ENCODE measurements at regions not wholly inside any gene's neighbourhood (a gene's known extent, or its start where the extent isn't known, plus 50 kb on each side); places are given as distances from the start of the nearest gene placed in this dataset.

- H3K4me2 ChIP-seq: no peak overlapping the region
- no peaks in the 10 kb centered on the region for H4K20me1 ChIP-seq
- H3K4me3 ChIP-seq: no peak overlapping the region
- H3K36me3 ChIP-seq: no peaks in the 10 kb centered on the region
- H3K4me1 ChIP-seq: no peaks in the 10 kb centered on the region
- no peak overlapping the region for H3K27ac ChIP-seq
- H3K9me3 ChIP-seq: no peaks in the 10 kb centered on the region
- no peaks in the 10 kb centered on the region for H3K27me3 ChIP-seq
- TF ChIP-seq Cebpa-rat (IDR thresholded peaks at IDR 0.05): no peak
- no peak overlapping the region for H3K9ac ChIP-seq
These were observed 389.9 kb upstream of the PCDH9 start for GRCh38 chr13:67619995-67620380.

- no peak for TF ChIP-seq Cebpa-rat (IDR thresholded peaks at IDR 0.05)
- Histone ChIP-seq H3K4me1 (no peaks in the 10 kb centered on the region), H3K27ac (no peak overlapping the region), H3K4me3 (no peak overlapping the region), H3K36me3 (no peaks in the 10 kb centered on the region), H4K20me1 (no peaks in the 10 kb centered on the region), H3K27me3 (no peaks in the 10 kb centered on the region), H3K9ac (no peak overlapping the region), H3K9me3 (no peaks in the 10 kb centered on the region), H3K4me2 (no peak overlapping the region)
These were observed 389.3 kb upstream of the PCDH9 start for GRCh38 chr13:67619351-67619994.

- Histone ChIP-seq H3K4me1 (no peaks in the 10 kb centered on the region), H3K27me3 (no peaks in the 10 kb centered on the region), H3K36me3 (no peaks in the 10 kb centered on the region), H3K9me3 (no peaks in the 10 kb centered on the region), H3K27ac (no peak overlapping the region), H4K20me1 (no peaks in the 10 kb centered on the region), H3K4me3 (no peak overlapping the region), H3K9ac (no peak overlapping the region), H3K4me2 (no peak overlapping the region)
- no peak for TF ChIP-seq Cebpa-rat (IDR thresholded peaks at IDR 0.05)
These were observed 384.4 kb upstream of the PCDH9 start for GRCh38 chr13:67614579-67614978.

- no peak overlapping the region for H3K27ac ChIP-seq
- no peaks in the 10 kb centered on the region for H4K20me1 ChIP-seq
- H3K9ac ChIP-seq: no peak overlapping the region
- no peaks in the 10 kb centered on the region for H3K4me1 ChIP-seq
- no peak for TF ChIP-seq Cebpa-rat (IDR thresholded peaks at IDR 0.05)
- H3K9me3 ChIP-seq: no peaks in the 10 kb centered on the region
- no peaks in the 10 kb centered on the region for H3K27me3 ChIP-seq
- no peak overlapping the region for H3K4me2 ChIP-seq
- no peak overlapping the region for H3K4me3 ChIP-seq
- no peaks in the 10 kb centered on the region for H3K36me3 ChIP-seq
These were observed 383.9 kb upstream of the PCDH9 start for GRCh38 chr13:67614013-67614412.

DNA sequence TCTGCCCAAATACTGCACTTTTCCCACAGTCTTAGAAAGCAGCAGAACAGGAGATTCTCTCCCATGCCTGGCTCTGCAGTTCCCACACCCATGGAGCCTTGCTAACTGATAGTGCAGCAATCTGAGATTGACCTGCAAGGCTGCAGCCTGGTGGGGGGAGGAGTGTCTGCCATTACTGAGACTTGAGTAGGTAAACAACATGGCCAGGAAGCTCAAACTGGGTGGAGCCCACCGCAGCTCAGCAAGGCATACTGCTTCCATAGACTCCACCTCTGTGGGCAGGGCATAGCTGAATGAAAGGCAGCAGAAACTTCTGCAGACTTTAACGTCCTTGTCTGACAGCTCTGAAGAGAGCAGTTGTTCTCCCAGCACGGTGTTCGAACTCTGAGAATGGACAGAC, 358.5 kb upstream of the PCDH9 start:
- Histone ChIP-seq H3K4me2 (no peak overlapping the region), H3K4me1 (no peaks in the 10 kb centered on the region), H3K4me3 (no peak overlapping the region), H3K27me3 (no peaks in the 10 kb centered on the region), H3K27ac (no peak overlapping the region), H3K36me3 (no peaks in the 10 kb centered on the region), H4K20me1 (no peaks in the 10 kb centered on the region), H3K9me3 (no peaks in the 10 kb centered on the region), H3K9ac (no peak overlapping the region)
- TF ChIP-seq Cebpa-rat (IDR thresholded peaks at IDR 0.05): no peak

DNA sequence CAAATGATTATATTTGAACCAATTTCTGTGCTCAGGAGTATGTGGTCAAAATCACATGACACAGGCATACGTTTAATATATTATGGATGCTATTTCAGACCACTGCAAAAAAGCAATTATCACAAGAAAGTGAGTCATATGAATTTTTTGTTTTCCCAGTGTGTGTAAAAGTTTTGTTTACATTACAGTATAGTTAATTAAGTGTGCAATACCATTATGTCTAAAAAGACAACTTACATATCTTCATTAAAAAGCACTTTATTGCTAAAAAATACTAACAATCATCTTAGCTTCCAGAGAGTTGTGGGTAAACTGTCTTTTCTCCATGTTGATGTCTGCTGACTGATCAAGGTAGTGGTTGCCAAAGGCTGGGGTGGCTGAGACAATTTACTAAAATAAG, 347.2 kb upstream of the PCDH9 start:
- no peaks in the 10 kb centered on the region for H3K36me3 ChIP-seq
- H4K20me1 ChIP-seq: no peaks in the 10 kb centered on the region

GRCh38 chr13:67574320-67575233, 344.4 kb upstream of the PCDH9 start:
- no peaks in the 10 kb centered on the region for H3K36me3 ChIP-seq
- no peaks in the 10 kb centered on the region for H3K9me3 ChIP-seq
- H3K27ac ChIP-seq: no peak overlapping the region
- H3K9ac ChIP-seq: no peak overlapping the region
- no peak for TF ChIP-seq Cebpa-rat (IDR thresholded peaks at IDR 0.05)
- no peak overlapping the region for H3K4me2 ChIP-seq
- no peaks in the 10 kb centered on the region for H3K27me3 ChIP-seq
- no peak overlapping the region for H3K4me3 ChIP-seq
- H4K20me1 ChIP-seq: no peaks in the 10 kb centered on the region
- H3K4me1 ChIP-seq: no peaks in the 10 kb centered on the region

More for the DNA sequence above, 347.2 kb upstream of the PCDH9 start:
- Histone ChIP-seq H3K4me3 (no peak overlapping the region), H3K9me3 (no peaks in the 10 kb centered on the region), H3K9ac (no peak overlapping the region), H3K4me1 (no peaks in the 10 kb centered on the region), H3K27ac (no peak overlapping the region), H3K4me2 (no peak overlapping the region), H3K27me3 (no peaks in the 10 kb centered on the region)
- no peak for TF ChIP-seq Cebpa-rat (IDR thresholded peaks at IDR 0.05)

GRCh38 chr13:67568205-67568604, 338.1 kb upstream of the PCDH9 start:
- Histone ChIP-seq H3K27me3 (no peaks in the 10 kb centered on the region), H3K4me1 (no peaks in the 10 kb centered on the region), H4K20me1 (no peaks in the 10 kb centered on the region), H3K9ac (no peak overlapping the region), H3K36me3 (no peaks in the 10 kb centered on the region), H3K9me3 (no peaks in the 10 kb centered on the region), H3K27ac (no peak overlapping the region), H3K4me3 (no peak overlapping the region), H3K4me2 (no peak overlapping the region)
- TF ChIP-seq Cebpa-rat (IDR thresholded peaks at IDR 0.05): no peak

DNA sequence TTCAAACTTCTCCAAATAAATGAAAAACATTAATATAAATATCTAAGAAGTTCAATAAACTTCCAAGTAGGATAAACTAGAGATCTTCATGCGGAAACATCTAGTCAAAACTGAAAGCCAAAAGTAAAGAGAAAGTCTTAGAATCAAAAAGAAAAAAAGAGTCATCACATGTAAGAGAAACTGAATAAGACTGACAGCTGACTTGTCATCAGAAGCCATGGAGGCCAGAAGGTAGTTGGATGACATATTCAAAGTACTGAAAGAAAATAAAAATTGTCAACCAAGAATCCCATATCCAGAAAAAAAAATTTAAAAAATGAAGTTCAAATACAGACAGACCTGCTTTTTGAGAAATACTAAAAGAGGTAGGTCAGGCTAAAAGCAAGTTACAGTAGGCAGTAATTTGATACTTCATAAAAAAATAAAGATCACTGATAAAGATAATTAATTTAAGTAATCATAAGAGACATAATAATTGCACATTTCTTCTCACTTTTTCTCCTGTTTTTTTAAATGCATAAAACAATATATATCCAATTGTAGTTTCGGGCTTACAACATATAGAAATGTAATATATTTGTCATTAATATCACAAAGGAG, 327.6 kb upstream of the PCDH9 start:
- Histone ChIP-seq H3K36me3 (no peaks in the 10 kb centered on the region), H3K9ac (no peak overlapping the region), H3K4me1 (no peaks in the 10 kb centered on the region), H3K4me2 (no peak overlapping the region), H3K27ac (no peak overlapping the region), H3K27me3 (no peaks in the 10 kb centered on the region), H4K20me1 (no peaks in the 10 kb centered on the region), H3K9me3 (no peaks in the 10 kb centered on the region), H3K4me3 (no peak overlapping the region)
- TF ChIP-seq Cebpa-rat (IDR thresholded peaks at IDR 0.05): no peak

- Histone ChIP-seq H3K4me3 (no peak overlapping the region), H3K9me3 (no peaks in the 10 kb centered on the region), H3K27ac (no peak overlapping the region), H3K4me1 (no peaks in the 10 kb centered on the region), H3K4me2 (no peak overlapping the region), H3K9ac (no peak overlapping the region), H4K20me1 (no peaks in the 10 kb centered on the region), H3K27me3 (no peaks in the 10 kb centered on the region), H3K36me3 (no peaks in the 10 kb centered on the region)
- no peak; the same call in 1 of the 2 replicates for TF ChIP-seq Cebpa-rat (IDR thresholded peaks at IDR 0.05)
These were observed 327.0 kb upstream of the PCDH9 start for GRCh38 chr13:67557118-67557517.
